ENCODE measurements at regions not wholly inside any gene's neighbourhood (a gene's known extent, or its start where the extent isn't known, plus 50 kb on each side); places are given as distances from the start of the nearest gene placed in this dataset.

DNA sequence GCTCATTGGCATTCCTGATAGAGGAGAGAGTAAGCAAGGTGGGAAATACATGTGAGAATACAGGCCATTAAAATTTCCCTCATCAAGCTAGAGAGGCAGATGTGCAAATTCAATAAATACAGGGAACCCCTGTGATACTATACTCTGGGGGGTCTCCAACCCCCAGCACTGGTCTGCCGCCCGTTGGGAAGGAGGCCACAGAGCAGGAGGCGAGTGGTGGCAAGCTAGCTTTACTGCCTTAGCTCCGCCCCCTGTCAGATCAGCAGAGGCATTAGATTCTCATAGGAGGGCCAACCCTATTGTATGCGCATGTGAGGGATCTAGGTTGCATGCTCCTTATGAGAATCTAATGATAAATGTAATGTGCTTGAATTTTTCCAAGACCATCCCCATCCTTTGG, 97.1 kb upstream of the PLSCR5 start:
- TF ChIP-seq, protein P1, sequence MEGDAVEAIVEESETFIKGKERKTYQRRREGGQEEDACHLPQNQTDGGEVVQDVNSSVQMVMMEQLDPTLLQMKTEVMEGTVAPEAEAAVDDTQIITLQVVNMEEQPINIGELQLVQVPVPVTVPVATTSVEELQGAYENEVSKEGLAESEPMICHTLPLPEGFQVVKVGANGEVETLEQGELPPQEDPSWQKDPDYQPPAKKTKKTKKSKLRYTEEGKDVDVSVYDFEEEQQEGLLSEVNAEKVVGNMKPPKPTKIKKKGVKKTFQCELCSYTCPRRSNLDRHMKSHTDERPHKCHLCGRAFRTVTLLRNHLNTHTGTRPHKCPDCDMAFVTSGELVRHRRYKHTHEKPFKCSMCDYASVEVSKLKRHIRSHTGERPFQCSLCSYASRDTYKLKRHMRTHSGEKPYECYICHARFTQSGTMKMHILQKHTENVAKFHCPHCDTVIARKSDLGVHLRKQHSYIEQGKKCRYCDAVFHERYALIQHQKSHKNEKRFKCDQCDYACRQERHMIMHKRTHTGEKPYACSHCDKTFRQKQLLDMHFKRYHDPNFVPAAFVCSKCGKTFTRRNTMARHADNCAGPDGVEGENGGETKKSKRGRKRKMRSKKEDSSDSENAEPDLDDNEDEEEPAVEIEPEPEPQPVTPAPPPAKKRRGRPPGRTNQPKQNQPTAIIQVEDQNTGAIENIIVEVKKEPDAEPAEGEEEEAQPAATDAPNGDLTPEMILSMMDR (IDR thresholded peaks at IDR 0.05; ENCODE audit: insufficient read depth, low read length, poor library complexity, severe bottlenecking), result no peak
- TF ChIP-seq EZH2phosphoT487 (conservative IDR thresholded peaks at IDR 0.05; ENCODE audit: low read length), result no peak
